C4-2B (cell line): ENCODE measurements at regions not wholly inside any gene's neighbourhood (a gene's known extent, or its start where the extent isn't known, plus 50 kb on each side); places are given as distances from the start of the nearest gene placed in this dataset.
A peak's percentile ranks its signal among the peaks of the same experiment; 100 is the strongest.

Experiments
- H3K27ac ChIP-seq: fragments of 450-650 bp; 2 replicates; pipeline ENCODE4 v1.5.1; 2017
- CTCF ChIP-seq: fragments of 450-650 bp; conservative IDR thresholded peaks from 2 replicates; pipeline ENCODE4 v1.5.1; 2017; ENCODE audit warnings: mild to moderate bottlenecking
- ZFX ChIP-seq: fragments of 450-650 bp; IDR thresholded peaks from 2 replicates; pipeline ENCODE4 v1.6.1; 2017

- no peak overlapping the region for H3K27ac ChIP-seq
- peak; percentile 41 for TF ChIP-seq CTCF
- no peak for TF ChIP-seq ZFX
These were observed 259.8 kb upstream of the SEMA3A start for GRCh38 chr7:84454174-84454959.

DNA sequence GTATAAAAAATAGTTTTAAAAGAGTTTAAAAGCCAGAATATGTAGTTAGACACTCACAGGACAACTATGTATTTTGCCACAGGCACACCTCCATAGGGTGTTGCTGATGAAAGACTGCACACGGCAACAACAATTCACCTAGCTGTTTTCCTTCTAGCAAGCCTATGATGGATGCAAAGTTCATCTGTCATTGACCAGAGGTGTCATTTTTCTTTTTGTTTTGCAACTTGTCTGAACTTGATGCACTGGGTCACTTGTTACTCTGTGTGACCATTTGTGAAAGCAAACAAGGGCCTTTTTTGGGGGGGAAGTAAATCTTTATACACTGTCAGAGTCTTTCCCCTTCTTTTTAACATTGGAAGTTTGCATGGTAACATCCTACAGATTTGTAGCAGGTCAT, 258.0 kb upstream of the SEMA3A start:
- no peak overlapping the region for H3K27ac ChIP-seq
- TF ChIP-seq CTCF (no peak), ZFX (no peak)

GRCh38 chr7:84450772-84451171, 256.2 kb upstream of the SEMA3A start:
- no peak for TF ChIP-seq CTCF
- no peak for TF ChIP-seq ZFX
- H3K27ac ChIP-seq: no peak overlapping the region

DNA sequence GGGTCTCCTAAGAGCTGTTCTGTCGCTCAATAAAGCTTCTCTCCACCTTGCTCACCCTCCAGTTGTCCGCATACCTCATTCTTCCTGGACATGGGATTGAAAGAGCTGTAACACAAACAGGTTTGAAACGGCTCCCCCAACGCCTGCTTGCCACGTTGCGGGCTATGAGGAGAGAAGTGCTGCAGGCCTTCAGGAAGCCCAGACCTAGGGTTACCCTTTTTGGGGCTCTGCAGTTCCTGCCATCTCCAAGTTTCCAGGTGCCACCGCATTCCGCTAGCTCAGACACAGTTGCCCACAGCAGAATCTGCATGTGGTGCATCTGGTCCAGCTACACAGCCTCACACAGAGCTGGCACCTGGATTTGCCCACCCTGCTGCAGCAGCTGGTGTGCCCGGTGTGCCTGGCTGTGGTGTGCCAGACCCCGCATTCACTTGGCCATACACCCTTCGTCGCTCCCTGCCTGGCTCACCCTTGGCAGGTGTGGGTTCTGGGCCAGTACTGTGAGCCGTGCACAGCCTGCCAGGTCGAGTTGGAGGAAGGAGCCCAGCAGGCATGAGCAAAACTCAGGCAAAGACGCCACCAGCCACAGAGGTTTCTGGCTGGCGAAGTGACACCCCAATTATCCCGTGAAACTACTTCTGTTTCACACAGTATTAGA, 253.2 kb upstream of the SEMA3A start:
- TF ChIP-seq CTCF (no peak), ZFX (no peak)
- no peak overlapping the region for H3K27ac ChIP-seq

DNA sequence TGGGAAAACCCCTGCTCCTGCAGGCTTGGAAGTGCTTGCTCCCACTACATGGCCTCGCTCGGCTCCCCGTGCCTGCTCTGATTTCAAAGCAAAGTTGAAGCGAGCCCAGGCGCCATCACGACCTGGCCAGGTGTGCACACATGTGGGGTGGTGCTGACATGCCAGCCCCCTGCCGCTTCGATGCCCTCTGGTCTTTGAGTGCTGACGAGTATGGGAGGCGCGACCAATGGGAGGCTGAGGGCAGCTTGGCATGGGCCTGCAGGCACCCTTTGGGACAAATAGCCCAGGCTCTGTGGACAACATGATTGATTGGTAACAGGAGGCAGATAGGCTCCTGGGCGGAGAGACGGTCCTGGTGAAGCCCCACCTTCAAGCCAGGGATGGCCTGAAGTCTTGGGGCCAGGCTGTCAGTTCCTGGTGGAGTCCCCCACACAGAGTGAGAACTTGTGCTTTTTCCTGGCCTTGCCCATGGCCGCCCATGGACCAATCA, 252.4 kb upstream of the SEMA3A start:
- no peak overlapping the region for H3K27ac ChIP-seq
- no peak for TF ChIP-seq CTCF
- TF ChIP-seq ZFX: no peak

- TF ChIP-seq ZFX: no peak
- TF ChIP-seq CTCF: no peak
- H3K27ac ChIP-seq: no peak overlapping the region
These were observed 231.2 kb upstream of the SEMA3A start for GRCh38 chr7:84425702-84426259.

- TF ChIP-seq ZFX (no peak), CTCF (no peak)
- no peak overlapping the region for H3K27ac ChIP-seq
These were observed 228.2 kb upstream of the SEMA3A start for GRCh38 chr7:84422790-84423189.
